Transverse colon (tissue), 4 donors: ENCODE measurements at regions not wholly inside any gene's neighbourhood (a gene's known extent, or its start where the extent isn't known, plus 50 kb on each side); places are given as distances from the start of the nearest gene placed in this dataset.

Experiments
- DNase-seq: peaks from one replicate; pipeline ENCODE4 v3.0.0-alpha.2; 2019
- H3K27ac ChIP-seq, 4 donors: fragments of 200-600 bp; sonication (generic); 2 replicates each; pipeline ENCODE4 v1.5.1; 2016 to 2018; ENCODE audit warnings: inconsistent platforms in 4 of 4
- H3K27me3 ChIP-seq: fragments of 200-600 bp; sonication (generic); 2 replicates; pipeline ENCODE4 v1.5.1; 2017; ENCODE audit warnings: inconsistent platforms
- H3K36me3 ChIP-seq, 4 donors: fragments of 200-600 bp; sonication (generic); 2 replicates each; pipeline ENCODE4 v1.5.1; 2017 to 2019; ENCODE audit warnings: inconsistent platforms in 4 of 4
- H3K4me1 ChIP-seq, 4 donors: fragments of 200-600 bp; sonication (generic); 2 replicates each; pipeline ENCODE4 v1.5.1; 2017 to 2020; ENCODE audit warnings: inconsistent platforms in 4 of 4
- H3K4me3 ChIP-seq, 4 donors: fragments of 200-600 bp; sonication (generic); 1 replicate in 1 of 4; 2 replicates in 3 of 4; pipeline versions ENCODE4 v1.5.1 to v1.6.1; 2017 to 2019; ENCODE audit warnings: inconsistent platforms in 4 of 4
- H3K9me3 ChIP-seq, 2 donors: fragments of 200-600 bp; sonication (generic); 2 replicates each; pipeline ENCODE4 v1.5.1; 2017 to 2019; ENCODE audit warnings: inconsistent platforms in 2 of 2
- CTCF ChIP-seq, 5 experiments: fragments of 200-600 bp in 3 of 5; fragments of 450-650 bp in 2 of 5; sonication (generic) in 3 of 5; IDR thresholded peaks; 1 replicate in 2 of 5; 2 replicates in 3 of 5; pipeline ENCODE4 v1.5.1; 2016 to 2017; ENCODE audit warnings: antibody characterized with exemption in 5 of 5, inconsistent platforms in 3 of 5, mild to moderate bottlenecking in 2 of 5, moderate library complexity in 1 of 5
- EP300 ChIP-seq: sonication (generic); formaldehyde crosslinking; IDR thresholded peaks from one replicate; pipeline ENCODE4 v1.6.1; 2017; ENCODE audit warnings: antibody characterized with exemption, low read depth
- POLR2A ChIP-seq: fragments of 450-650 bp; IDR thresholded peaks from one replicate; pipeline ENCODE4 v1.6.1; 2016; ENCODE audit warnings: antibody characterized with exemption, mild to moderate bottlenecking, moderate library complexity
- POLR2AphosphoS5 ChIP-seq, 3 donors: sonication (generic); formaldehyde crosslinking; IDR thresholded peaks; one replicate each; pipeline ENCODE4 v1.6.1; 2016; ENCODE audit warnings: antibody characterized with exemption in 3 of 3
- WGBS, 2 donors: methylation state at CpG; one replicate each; pipeline ENCODE4 v1.1.5; 2018; ENCODE audit warnings: low coverage in 1 of 2; 5-methylcytosine and 5-hydroxymethylcytosine counted together
- in situ Hi-C, 4 donors: fragments of 200-750 bp; cut with MboI; loops; one replicate each; pipeline versions ENCODE4 v1.15.0 to v1.15.1; 2017; ENCODE audit warnings: low sequenced_read_pairs in 3 of 4, low pct_ligation_motif_present in 1 of 4, low pct_unique_long_range_greater_than_20kb in 1 of 4
- intact Hi-C: fragments of 100-400 bp; cut with DNase I; formaldehyde crosslinking; loops from one replicate; pipeline ENCODE4 v1.15.1; 2023; ENCODE audit warnings: low total_unique reads

- no peak overlapping the region for H3K27ac ChIP-seq
- no peak for TF ChIP-seq POLR2A
- no peak for TF ChIP-seq CTCF (IDR thresholded peaks at IDR 0.05)
- no peak for TF ChIP-seq POLR2AphosphoS5 (IDR thresholded peaks at IDR 0.05)
- TF ChIP-seq EP300, result no peak
- no peak for DNase-seq
- H3K4me3 ChIP-seq, result no peak overlapping the region
- in situ Hi-C loops, result loop anchor here in 1 of 4 donors (25.0 kb wide), 1 partner anchor 297 kb away; no protein-coding TSS in a partner anchor
- H3K36me3 ChIP-seq, result no peaks in the 10 kb centered on the region
- no peaks in the 10 kb centered on the region for H3K4me1 ChIP-seq
- intact Hi-C loops, result no loop called here
- peaks cover 3 to 6% of the 10 kb centered on the region in 2 donors for H3K9me3 ChIP-seq
- 87% methylated on average over 23 of the region's 23 CpGs; no CpG with 5 or more reads in 1 of the 2 donors for WGBS, 2 donors
- no peaks in the 10 kb centered on the region for H3K27me3 ChIP-seq
Measured at GRCh38 chr9:134984372-134985265, 66.9 kb upstream of the FCN1 start.

- in situ Hi-C loops, result loop anchor here in 1 of 4 donors (25.0 kb wide), 1 partner anchor 298 kb away; no protein-coding TSS in a partner anchor
- H3K9me3 ChIP-seq, result peaks cover 3 to 6% of the 10 kb centered on the region in 2 donors
- no peak overlapping the region for H3K4me3 ChIP-seq
- H3K36me3 ChIP-seq, result no peaks in the 10 kb centered on the region
- intact Hi-C loops, result no loop called here
- no peaks in the 10 kb centered on the region for H3K27me3 ChIP-seq
- H3K4me1 ChIP-seq, result no peaks in the 10 kb centered on the region
- TF ChIP-seq EP300 (no peak), CTCF (IDR thresholded peaks at IDR 0.05) (no peak), POLR2AphosphoS5 (IDR thresholded peaks at IDR 0.05) (no peak), POLR2A (no peak)
- no peak for DNase-seq
- WGBS, 2 donors, result 89 to 90% methylated on average over 7 of the region's 7 CpGs
- no peak overlapping the region for H3K27ac ChIP-seq
Measured at GRCh38 chr9:134985451-134985850, 67.7 kb upstream of the FCN1 start.

GRCh38 chr9:134986957-134987356 lies 69.2 kb upstream of the FCN1 start:
- WGBS, 2 donors, result 92% methylated on average over 1 of the region's 1 CpG; no CpG with 5 or more reads in 1 of the 2 donors
- Histone ChIP-seq H3K27me3 (no peaks in the 10 kb centered on the region), H3K36me3 (no peaks in the 10 kb centered on the region), H3K9me3 (peaks cover 3 to 6% of the 10 kb centered on the region in 2 donors), H3K27ac (no peak overlapping the region), H3K4me1 (no peaks in the 10 kb centered on the region), H3K4me3 (no peak overlapping the region)
- TF ChIP-seq CTCF (IDR thresholded peaks at IDR 0.05) (no peak), POLR2A (no peak), POLR2AphosphoS5 (IDR thresholded peaks at IDR 0.05) (no peak), EP300 (no peak)
- intact Hi-C loops (no loop called here), in situ Hi-C loops (loop anchor here in 1 of 4 donors (25.0 kb wide), 1 partner anchor 300 kb away; no protein-coding TSS in a partner anchor)
- no peak for DNase-seq

GRCh38 chr9:134987376-134987775 lies 69.7 kb upstream of the FCN1 start:
- no peaks in the 10 kb centered on the region for H3K27me3 ChIP-seq
- in situ Hi-C loops (loop anchor here in 1 of 4 donors (25.0 kb wide), 1 partner anchor 300 kb away; no protein-coding TSS in a partner anchor), intact Hi-C loops (no loop called here)
- no peak for DNase-seq
- no peak overlapping the region for H3K27ac ChIP-seq
- 60 to 85% methylated on average over 1 to 6 of the region's 6 CpGs for WGBS, 2 donors
- H3K9me3 ChIP-seq, result peaks cover 3 to 6% of the 10 kb centered on the region in 2 donors
- H3K36me3 ChIP-seq, result no peaks in the 10 kb centered on the region
- no peak overlapping the region for H3K4me3 ChIP-seq
- no peaks in the 10 kb centered on the region for H3K4me1 ChIP-seq
- TF ChIP-seq EP300, result no peak
- TF ChIP-seq POLR2A, result no peak
- no peak for TF ChIP-seq CTCF (IDR thresholded peaks at IDR 0.05)
- no peak for TF ChIP-seq POLR2AphosphoS5 (IDR thresholded peaks at IDR 0.05)
